ENCODE measurements at regions not wholly inside any gene's neighbourhood (a gene's known extent, or its start where the extent isn't known, plus 50 kb on each side); places are given as distances from the start of the nearest gene placed in this dataset.

DNA sequence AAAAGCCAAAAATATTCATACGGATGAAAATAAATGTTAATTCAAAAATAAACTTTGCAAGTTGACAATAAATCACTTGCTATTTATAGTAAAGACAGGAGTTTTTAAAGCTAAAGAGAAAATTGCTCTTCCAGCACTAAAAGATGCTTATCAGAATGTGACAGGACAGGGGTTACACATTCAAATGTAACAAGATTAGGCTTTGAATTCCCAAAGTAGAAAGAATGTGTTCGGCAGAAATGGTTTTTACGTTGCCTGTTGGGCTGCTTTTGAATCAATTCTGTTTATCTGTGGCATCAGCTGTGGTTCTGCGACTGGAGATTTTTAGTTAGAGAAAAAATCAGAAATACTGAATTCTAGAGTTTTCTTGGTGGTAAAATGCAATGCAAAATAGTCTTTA lies 669.4 kb downstream of the CPS1 start:
- no peaks in the 10 kb centered on the region for H3K27me3 ChIP-seq
- H3K4me1 ChIP-seq, result no peaks in the 10 kb centered on the region
- no peak overlapping the region for H3K27ac ChIP-seq
- no peaks in the 10 kb centered on the region for H3K9me3 ChIP-seq
- TF ChIP-seq POLR2AphosphoS5 (IDR thresholded peaks at IDR 0.05) (no peak), EP300 (IDR thresholded peaks at IDR 0.05) (no peak), POLR2A (IDR thresholded peaks at IDR 0.05) (no peak)
- TF ChIP-seq, protein P1, sequence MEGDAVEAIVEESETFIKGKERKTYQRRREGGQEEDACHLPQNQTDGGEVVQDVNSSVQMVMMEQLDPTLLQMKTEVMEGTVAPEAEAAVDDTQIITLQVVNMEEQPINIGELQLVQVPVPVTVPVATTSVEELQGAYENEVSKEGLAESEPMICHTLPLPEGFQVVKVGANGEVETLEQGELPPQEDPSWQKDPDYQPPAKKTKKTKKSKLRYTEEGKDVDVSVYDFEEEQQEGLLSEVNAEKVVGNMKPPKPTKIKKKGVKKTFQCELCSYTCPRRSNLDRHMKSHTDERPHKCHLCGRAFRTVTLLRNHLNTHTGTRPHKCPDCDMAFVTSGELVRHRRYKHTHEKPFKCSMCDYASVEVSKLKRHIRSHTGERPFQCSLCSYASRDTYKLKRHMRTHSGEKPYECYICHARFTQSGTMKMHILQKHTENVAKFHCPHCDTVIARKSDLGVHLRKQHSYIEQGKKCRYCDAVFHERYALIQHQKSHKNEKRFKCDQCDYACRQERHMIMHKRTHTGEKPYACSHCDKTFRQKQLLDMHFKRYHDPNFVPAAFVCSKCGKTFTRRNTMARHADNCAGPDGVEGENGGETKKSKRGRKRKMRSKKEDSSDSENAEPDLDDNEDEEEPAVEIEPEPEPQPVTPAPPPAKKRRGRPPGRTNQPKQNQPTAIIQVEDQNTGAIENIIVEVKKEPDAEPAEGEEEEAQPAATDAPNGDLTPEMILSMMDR (IDR thresholded peaks at IDR 0.05), result no peak
- H3K4me3 ChIP-seq, result no peak overlapping the region
- 54 to 57% methylated on average over 4 of the region's 4 CpGs for WGBS, 2 donors
- H3K36me3 ChIP-seq, result no peaks in the 10 kb centered on the region
- intact Hi-C loops (cut with DNase I), result no loop called here
- no peak for DNase-seq

DNA sequence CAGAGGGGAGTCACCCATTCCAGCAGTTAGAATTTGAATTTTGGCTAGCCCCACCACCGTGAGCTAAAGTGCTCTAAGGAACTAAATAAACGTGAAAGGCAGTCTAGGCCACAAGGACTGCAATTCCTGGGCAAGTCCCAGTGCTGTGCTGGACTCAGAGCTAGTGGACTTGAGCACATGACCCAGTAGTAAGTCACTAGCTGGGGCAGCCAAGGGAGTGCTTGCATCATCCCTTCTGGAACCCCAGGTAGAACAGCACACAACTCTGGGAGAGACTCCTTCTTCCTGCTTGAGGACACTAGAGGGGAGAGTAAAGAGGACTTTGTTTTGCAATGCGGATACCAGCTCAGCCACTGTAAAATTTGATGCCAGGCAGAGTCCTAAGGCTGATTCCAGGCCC lies 672.2 kb downstream of the CPS1 start:
- no peak for DNase-seq
- Histone ChIP-seq H3K27me3 (no peaks in the 10 kb centered on the region), H3K4me3 (no peak overlapping the region), H3K9me3 (no peaks in the 10 kb centered on the region), H3K36me3 (no peaks in the 10 kb centered on the region), H3K27ac (no peak overlapping the region), H3K4me1 (no peaks in the 10 kb centered on the region)
- 84 to 85% methylated on average over 3 of the region's 3 CpGs for WGBS, 2 donors
- intact Hi-C loops (cut with DNase I), result no loop called here
- no peak for TF ChIP-seq POLR2A (IDR thresholded peaks at IDR 0.05)
- no peak for TF ChIP-seq EP300 (IDR thresholded peaks at IDR 0.05)
- TF ChIP-seq, protein P1 (IDR thresholded peaks at IDR 0.05), result no peak
- TF ChIP-seq POLR2AphosphoS5 (IDR thresholded peaks at IDR 0.05), result no peak

DNA sequence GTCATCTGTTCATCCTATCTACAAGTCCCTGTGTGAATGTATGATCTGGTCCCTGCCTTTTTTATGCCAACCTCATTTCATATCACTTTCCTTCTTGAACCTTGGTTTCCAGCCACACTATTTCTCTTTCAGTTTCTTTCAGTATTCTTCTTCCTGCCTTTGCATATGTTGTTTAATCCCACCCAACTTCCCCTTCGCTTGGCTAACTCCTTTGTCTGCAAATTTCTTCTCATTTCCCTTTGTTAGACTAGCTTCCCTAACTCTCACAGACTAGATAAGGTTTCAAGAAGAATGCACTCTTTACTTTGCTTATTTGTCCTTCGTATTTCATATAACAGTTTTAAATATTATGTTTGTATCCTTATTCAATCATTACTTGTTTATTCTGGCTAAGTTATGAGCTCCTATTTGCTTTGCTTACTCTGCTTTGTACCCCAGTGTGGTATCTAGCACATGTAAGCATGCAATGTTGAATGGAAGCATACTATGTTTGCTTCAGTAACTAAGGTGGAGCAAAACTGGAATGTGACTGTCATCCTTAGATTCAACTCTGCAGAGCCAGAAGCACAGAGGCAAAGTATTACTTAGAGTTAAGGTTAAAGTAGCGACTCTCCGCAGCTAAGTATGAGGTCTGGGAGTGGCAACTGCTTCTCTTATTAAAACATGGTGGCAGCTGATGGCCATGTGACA lies 681.3 kb downstream of the CPS1 start:
- WGBS, 2 donors, result 82 to 83% methylated on average over 4 of the region's 4 CpGs
- TF ChIP-seq POLR2A (IDR thresholded peaks at IDR 0.05) (no peak), POLR2AphosphoS5 (IDR thresholded peaks at IDR 0.05) (no peak), EP300 (IDR thresholded peaks at IDR 0.05) (no peak)
- TF ChIP-seq, protein P1 (IDR thresholded peaks at IDR 0.05), result no peak
- no peaks in the 10 kb centered on the region for H3K27me3 ChIP-seq
- DNase-seq, result no peak
- H3K27ac ChIP-seq, result no peak overlapping the region
- no peaks in the 10 kb centered on the region for H3K36me3 ChIP-seq
- intact Hi-C loops (cut with DNase I), result no loop called here
- H3K4me3 ChIP-seq, result no peak overlapping the region
- H3K4me1 ChIP-seq, result no peaks in the 10 kb centered on the region
- no peaks in the 10 kb centered on the region for H3K9me3 ChIP-seq

DNA sequence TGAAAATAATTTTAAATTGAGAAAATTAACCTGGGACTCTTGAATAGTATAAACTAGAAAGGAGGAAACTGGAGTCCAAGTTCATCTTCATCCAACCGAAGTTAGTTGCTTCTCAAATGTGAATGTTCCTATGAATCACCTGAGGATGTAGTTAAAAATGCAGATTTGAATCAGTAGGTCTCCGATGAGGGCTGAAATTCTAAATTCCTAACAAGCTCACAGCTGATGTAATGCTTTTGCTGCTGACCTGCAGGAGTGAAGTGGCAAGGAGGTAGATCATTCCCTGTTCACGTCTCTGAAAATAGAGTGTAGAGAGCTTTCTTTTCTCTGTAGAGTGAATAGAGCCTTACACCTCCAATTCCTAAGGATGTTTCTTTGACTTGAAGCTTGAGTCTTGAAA lies 685.5 kb downstream of the CPS1 start:
- DNase-seq, result no peak
- WGBS, 2 donors, result 90 to 92% methylated on average over 3 of the region's 3 CpGs
- Histone ChIP-seq H3K4me1 (no peaks in the 10 kb centered on the region), H3K36me3 (no peaks in the 10 kb centered on the region), H3K4me3 (no peak overlapping the region), H3K27me3 (no peaks in the 10 kb centered on the region), H3K9me3 (no peaks in the 10 kb centered on the region), H3K27ac (no peak overlapping the region)
- TF ChIP-seq POLR2A (IDR thresholded peaks at IDR 0.05), result no peak
- no peak for TF ChIP-seq POLR2AphosphoS5 (IDR thresholded peaks at IDR 0.05)
- TF ChIP-seq, protein P1 (IDR thresholded peaks at IDR 0.05), result no peak
- no peak for TF ChIP-seq EP300 (IDR thresholded peaks at IDR 0.05)
- intact Hi-C loops (cut with DNase I), result no loop called here

DNA sequence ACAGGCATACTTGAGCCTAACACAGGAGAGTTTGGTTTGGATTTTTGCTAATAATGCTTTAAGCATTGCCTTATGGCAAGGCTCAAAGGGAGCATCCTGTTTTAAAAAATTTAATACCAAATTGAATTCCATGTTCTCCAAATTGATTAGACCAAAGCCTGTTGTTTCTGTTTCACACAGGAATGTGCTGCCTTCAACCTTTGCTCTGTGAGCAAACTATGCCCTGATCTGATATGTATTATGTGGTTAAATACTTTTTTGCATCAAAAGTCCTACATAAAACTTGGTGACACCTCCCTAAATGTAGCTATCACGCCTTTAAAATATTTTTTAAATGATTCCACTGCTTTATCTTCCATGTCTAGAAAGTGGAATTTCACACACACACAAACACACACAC lies 691.4 kb downstream of the CPS1 start:
- no peak overlapping the region for H3K4me3 ChIP-seq
- no peaks in the 10 kb centered on the region for H3K36me3 ChIP-seq
- H3K27me3 ChIP-seq, result no peaks in the 10 kb centered on the region
- no peaks in the 10 kb centered on the region for H3K9me3 ChIP-seq
- DNase-seq, result no peak
- 54 to 65% methylated on average over 1 of the region's 1 CpG for WGBS, 2 donors
- no peaks in the 10 kb centered on the region for H3K4me1 ChIP-seq
- TF ChIP-seq EP300 (IDR thresholded peaks at IDR 0.05) (no peak), POLR2A (IDR thresholded peaks at IDR 0.05) (no peak), POLR2AphosphoS5 (IDR thresholded peaks at IDR 0.05) (no peak)
- TF ChIP-seq, protein P1 (IDR thresholded peaks at IDR 0.05), result no peak
- intact Hi-C loops (cut with DNase I), result no loop called here
- no peak overlapping the region for H3K27ac ChIP-seq
